Activated T-helper 17 cell treated with anti-CD3 and anti-CD28 coated beads, Interleukin-2, amount 50 U/mL, for 72 hours (primary cell): ENCODE measurements at regions not wholly inside any gene's neighbourhood (a gene's known extent, or its start where the extent isn't known, plus 50 kb on each side); places are given as distances from the start of the nearest gene placed in this dataset.

Source experiments
- ATAC-seq: fragments of 150-1000 bp; cut with Tn5 transposase; replicated peaks from 2 replicates; pipeline ENCODE4 v1.10.0; 2021; ENCODE audit warnings: mild to moderate bottlenecking, moderate library complexity
- H3K27ac Mint-ChIP-seq: one replicate; pipeline ENCODE4 v1.8.0; 2022; ENCODE audit warnings: mixed read lengths
- H3K27me3 Mint-ChIP-seq: one replicate; pipeline ENCODE4 v1.8.0; 2022; ENCODE audit warnings: mixed read lengths
- H3K36me3 Mint-ChIP-seq: one replicate; pipeline ENCODE4 v1.8.0; 2022; ENCODE audit warnings: low read depth, mild to moderate bottlenecking, mixed read lengths
- H3K4me1 Mint-ChIP-seq: one replicate; pipeline ENCODE4 v1.8.0; 2022; ENCODE audit warnings: mixed read lengths
- H3K4me3 Mint-ChIP-seq: one replicate; pipeline ENCODE4 v1.8.0; 2022; ENCODE audit warnings: mild to moderate bottlenecking, mixed read lengths
- H3K9me3 Mint-ChIP-seq: one replicate; pipeline ENCODE4 v1.8.0; 2022; ENCODE audit warnings: mixed read lengths

- ATAC-seq: no peak
- H3K27ac Mint-ChIP-seq: no peak overlapping the region
- no peaks in the 10 kb centered on the region for H3K4me1 Mint-ChIP-seq
- H3K27me3 Mint-ChIP-seq: no peaks in the 10 kb centered on the region
- H3K36me3 Mint-ChIP-seq: no peaks in the 10 kb centered on the region
- H3K9me3 Mint-ChIP-seq: no peaks in the 10 kb centered on the region
- no peak overlapping the region for H3K4me3 Mint-ChIP-seq
Measured at GRCh38 chr12:4223273-4223845, 50.2 kb upstream of the CCND2 start.

DNA sequence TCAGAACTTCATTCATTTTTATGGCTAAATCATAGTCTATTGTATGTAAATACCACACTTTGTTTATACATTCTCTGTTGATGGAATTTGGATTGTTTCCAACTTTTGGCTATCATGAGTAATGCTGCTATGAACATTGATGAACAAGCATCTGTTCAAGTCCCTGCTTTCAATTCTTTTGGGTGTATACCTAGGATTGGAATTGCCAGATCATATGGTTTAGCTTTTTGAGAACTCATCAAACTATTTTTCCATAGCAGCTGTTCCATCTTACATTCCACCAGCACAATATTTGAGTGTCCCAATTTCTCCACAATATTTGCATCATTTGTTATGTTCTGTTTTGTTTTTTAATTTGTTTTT is 52.3 kb upstream of the CCND2 start:
- Mint-ChIP-seq H3K9me3 (no peaks in the 10 kb centered on the region), H3K27ac (no peak overlapping the region), H3K4me3 (no peak overlapping the region), H3K36me3 (no peaks in the 10 kb centered on the region), H3K27me3 (no peaks in the 10 kb centered on the region), H3K4me1 (peaks cover 2% of the 10 kb centered on the region)
- no peak for ATAC-seq

DNA sequence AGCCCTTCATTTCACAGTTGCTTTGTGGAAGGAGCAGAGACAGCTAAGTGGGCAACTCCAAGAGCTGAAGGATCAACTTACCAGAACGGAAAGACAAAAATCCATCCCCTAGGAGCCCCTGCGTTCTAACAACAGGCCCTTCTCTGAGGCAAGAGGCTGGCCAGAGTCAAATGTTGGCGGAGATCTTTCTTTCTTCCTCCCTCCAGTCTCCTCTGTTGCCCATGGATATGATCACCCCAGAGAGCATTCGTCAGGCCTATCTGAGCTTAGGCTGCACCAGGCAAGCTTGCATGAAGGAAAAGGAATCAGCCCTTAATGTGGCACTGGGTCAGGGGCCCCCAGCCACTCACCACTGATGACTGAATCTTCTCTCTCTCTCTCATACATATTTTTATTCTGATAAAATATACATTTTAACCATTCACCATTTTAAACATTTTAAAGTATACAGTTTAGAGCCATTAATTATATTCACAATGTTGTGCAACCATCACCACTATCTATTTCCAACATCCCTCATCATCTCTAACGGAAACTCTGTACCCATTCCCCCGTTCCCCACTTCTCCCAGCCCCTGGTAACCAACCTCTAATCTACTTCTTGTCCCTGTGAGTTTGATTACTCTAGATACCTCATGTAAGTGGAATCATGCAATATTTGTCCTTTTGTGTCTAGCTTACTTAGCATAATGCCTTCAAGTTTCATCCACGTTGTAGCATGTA is 52.9 kb upstream of the CCND2 start:
- ATAC-seq: no peak
- Mint-ChIP-seq H3K27ac (no peak overlapping the region), H3K9me3 (no peaks in the 10 kb centered on the region), H3K27me3 (no peaks in the 10 kb centered on the region), H3K4me3 (no peak overlapping the region), H3K4me1 (peaks cover 7% of the 10 kb centered on the region), H3K36me3 (no peaks in the 10 kb centered on the region)

- no peak for ATAC-seq
- H3K27me3 Mint-ChIP-seq: no peaks in the 10 kb centered on the region
- H3K9me3 Mint-ChIP-seq: no peaks in the 10 kb centered on the region
- no peaks in the 10 kb centered on the region for H3K36me3 Mint-ChIP-seq
- H3K27ac Mint-ChIP-seq: no peak overlapping the region
- no peak overlapping the region for H3K4me3 Mint-ChIP-seq
- peaks cover 16% of the 10 kb centered on the region for H3K4me1 Mint-ChIP-seq
Measured at GRCh38 chr12:4217091-4217490, 56.5 kb upstream of the CCND2 start.

- peak; percentile 73 for ATAC-seq
Measured at GRCh38 chr12:4216187-4216927, 57.2 kb upstream of the CCND2 start.

GRCh38 chr12:4215229-4216186 is 58.1 kb upstream of the CCND2 start:
- no peaks in the 10 kb centered on the region for H3K36me3 Mint-ChIP-seq
- no peaks in the 10 kb centered on the region for H3K9me3 Mint-ChIP-seq
- peak; percentile 94 for ATAC-seq
- peaks cover 16% of the 10 kb centered on the region for H3K4me1 Mint-ChIP-seq
- no peaks in the 10 kb centered on the region for H3K27me3 Mint-ChIP-seq
- H3K27ac Mint-ChIP-seq: peak overlapping the region; percentile 81
- H3K4me3 Mint-ChIP-seq: peak overlapping the region; percentile 76

More at GRCh38 chr12:4216187-4216927, 57.2 kb upstream of the CCND2 start:
- peak overlapping the region; percentile 76 for H3K4me3 Mint-ChIP-seq
- no peaks in the 10 kb centered on the region for H3K36me3 Mint-ChIP-seq
- peak overlapping the region; percentile 81 for H3K27ac Mint-ChIP-seq
- H3K9me3 Mint-ChIP-seq: no peaks in the 10 kb centered on the region
- H3K27me3 Mint-ChIP-seq: no peaks in the 10 kb centered on the region
- H3K4me1 Mint-ChIP-seq: peaks cover 16% of the 10 kb centered on the region

DNA sequence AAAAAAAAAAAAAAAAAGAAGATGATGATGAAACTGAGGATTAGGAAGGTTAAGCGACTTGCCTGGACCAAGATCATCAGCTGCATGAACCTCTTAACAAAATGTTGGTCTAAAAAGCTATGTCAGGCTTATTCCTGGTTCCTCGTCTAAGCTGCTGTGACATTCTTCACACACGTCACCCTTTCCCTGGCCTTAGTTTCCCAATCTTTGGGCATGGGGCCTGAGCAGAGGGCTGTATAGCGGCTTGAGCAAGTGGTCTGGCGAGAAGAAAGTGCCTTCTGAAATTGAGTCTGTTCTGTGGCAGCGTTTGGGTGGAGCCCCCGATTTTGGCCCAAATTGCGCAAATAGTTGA is 58.7 kb upstream of the CCND2 start:
- no peak for ATAC-seq
- peaks cover 3% of the 10 kb centered on the region for H3K27me3 Mint-ChIP-seq
- H3K4me1 Mint-ChIP-seq: peaks cover 16% of the 10 kb centered on the region
- peak overlapping the region; percentile 81 for H3K27ac Mint-ChIP-seq
- H3K9me3 Mint-ChIP-seq: no peaks in the 10 kb centered on the region
- no peaks in the 10 kb centered on the region for H3K36me3 Mint-ChIP-seq
- H3K4me3 Mint-ChIP-seq: peak overlapping the region; percentile 76

- H3K4me1 Mint-ChIP-seq: peaks cover 16% of the 10 kb centered on the region
- H3K27ac Mint-ChIP-seq: no peak overlapping the region
- no peak overlapping the region for H3K4me3 Mint-ChIP-seq
- H3K36me3 Mint-ChIP-seq: no peaks in the 10 kb centered on the region
- ATAC-seq: no peak
- H3K27me3 Mint-ChIP-seq: peaks cover 3% of the 10 kb centered on the region
- H3K9me3 Mint-ChIP-seq: no peaks in the 10 kb centered on the region
Measured at GRCh38 chr12:4213471-4213870, 60.1 kb upstream of the CCND2 start.

DNA sequence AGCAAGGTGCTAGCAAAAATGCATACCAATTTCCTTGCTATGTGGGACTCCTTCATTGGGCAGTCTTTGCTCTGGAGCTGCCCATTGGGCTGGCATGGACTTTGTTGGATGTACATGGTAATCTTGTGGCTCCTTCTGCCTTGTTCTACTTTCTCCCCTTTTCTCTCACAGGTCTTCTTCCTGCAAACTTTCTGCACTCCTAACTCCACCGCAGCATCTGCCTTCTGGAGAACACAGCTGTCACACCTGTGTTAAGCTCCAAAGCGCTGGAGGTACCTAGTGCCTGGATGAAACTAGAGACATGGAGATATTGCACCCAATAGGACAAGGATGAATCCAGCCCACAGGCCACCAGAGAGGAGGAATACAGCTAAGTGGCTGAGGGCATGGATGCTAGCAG is 60.7 kb upstream of the CCND2 start:
- no peak overlapping the region for H3K4me3 Mint-ChIP-seq
- H3K27me3 Mint-ChIP-seq: peaks cover 3% of the 10 kb centered on the region

DNA sequence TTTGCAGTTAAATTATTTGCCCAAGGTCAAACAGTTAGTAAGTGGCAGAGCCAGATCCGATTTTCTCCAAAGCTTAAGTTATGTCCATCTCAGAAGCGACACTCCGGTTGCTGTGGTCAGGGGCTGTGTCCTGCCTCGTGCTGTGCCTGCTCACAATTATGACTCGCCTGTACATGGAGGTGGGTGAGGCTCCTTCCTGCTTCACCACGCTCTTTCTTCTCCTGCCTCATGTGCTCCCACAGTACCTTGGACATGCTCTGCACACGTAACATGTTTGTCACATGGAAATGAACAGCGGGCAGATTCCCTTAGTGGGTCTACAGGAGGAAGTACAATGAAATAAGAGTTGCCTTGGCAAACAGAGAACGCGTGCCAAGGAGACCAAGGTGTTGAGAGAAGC is 62.2 kb upstream of the CCND2 start:
- peaks cover 16% of the 10 kb centered on the region for H3K4me1 Mint-ChIP-seq
- peaks cover 3% of the 10 kb centered on the region for H3K27me3 Mint-ChIP-seq
- ATAC-seq: no peak
- H3K9me3 Mint-ChIP-seq: no peaks in the 10 kb centered on the region
- no peaks in the 10 kb centered on the region for H3K36me3 Mint-ChIP-seq
- H3K27ac Mint-ChIP-seq: no peak overlapping the region
- no peak overlapping the region for H3K4me3 Mint-ChIP-seq

More for the DNA sequence above, 60.7 kb upstream of the CCND2 start:
- Mint-ChIP-seq H3K36me3 (no peaks in the 10 kb centered on the region), H3K4me1 (peaks cover 16% of the 10 kb centered on the region), H3K27ac (no peak overlapping the region), H3K9me3 (no peaks in the 10 kb centered on the region)
- no peak for ATAC-seq

DNA sequence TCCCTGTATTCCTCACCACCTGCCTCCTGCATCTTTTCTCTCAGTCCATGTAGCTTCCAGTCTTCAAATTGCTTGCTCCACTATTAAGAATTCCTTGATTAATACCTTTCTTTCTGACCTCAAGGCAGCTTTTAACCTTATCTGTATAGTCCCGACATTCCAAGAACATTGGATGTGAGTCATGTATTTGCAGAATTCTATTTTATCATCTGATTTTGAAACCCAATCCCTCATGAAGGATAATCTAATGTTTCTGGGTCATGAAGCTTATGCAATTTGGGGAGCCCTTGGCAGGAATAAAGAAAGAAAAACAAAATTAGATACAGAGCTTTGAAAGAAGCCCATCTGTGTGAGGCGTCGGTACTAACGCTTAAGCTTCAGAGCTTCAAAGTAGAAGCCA is 63.4 kb upstream of the CCND2 start:
- Mint-ChIP-seq H3K4me3 (no peak overlapping the region), H3K27me3 (peaks cover 3% of the 10 kb centered on the region), H3K27ac (no peak overlapping the region), H3K4me1 (peaks cover 4% of the 10 kb centered on the region), H3K9me3 (no peaks in the 10 kb centered on the region), H3K36me3 (no peaks in the 10 kb centered on the region)
- ATAC-seq: no peak

DNA sequence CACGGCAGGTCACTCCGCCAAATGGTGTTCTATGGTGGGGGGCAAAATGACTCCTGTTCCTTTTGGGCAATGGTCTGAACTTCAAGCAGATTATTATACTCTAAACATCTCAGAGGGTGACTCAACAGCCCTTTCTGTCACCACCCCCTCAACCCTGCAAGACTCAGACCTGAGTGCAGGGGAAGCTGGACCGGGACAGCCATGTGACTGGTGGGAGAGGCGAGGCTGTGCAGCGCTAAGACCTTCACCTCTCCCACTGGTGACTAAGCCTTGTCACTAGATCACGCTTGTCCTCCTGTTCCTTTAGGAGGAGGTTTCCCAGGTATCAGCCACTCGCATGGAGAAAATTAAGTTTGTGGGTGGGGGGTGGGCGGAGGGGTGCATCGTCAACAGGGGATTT is 67.1 kb upstream of the CCND2 start:
- ATAC-seq: no peak
- Mint-ChIP-seq H3K4me1 (no peaks in the 10 kb centered on the region), H3K4me3 (no peak overlapping the region), H3K36me3 (no peaks in the 10 kb centered on the region), H3K27me3 (peaks cover 8% of the 10 kb centered on the region), H3K27ac (no peak overlapping the region), H3K9me3 (no peaks in the 10 kb centered on the region)

- H3K27me3 Mint-ChIP-seq: peaks cover 5% of the 10 kb centered on the region
- H3K27ac Mint-ChIP-seq: no peak overlapping the region
- no peaks in the 10 kb centered on the region for H3K36me3 Mint-ChIP-seq
- H3K4me1 Mint-ChIP-seq: no peaks in the 10 kb centered on the region
- no peak overlapping the region for H3K4me3 Mint-ChIP-seq
- no peak for ATAC-seq
- H3K9me3 Mint-ChIP-seq: no peaks in the 10 kb centered on the region
Measured at GRCh38 chr12:4203772-4204376, 69.7 kb upstream of the CCND2 start.

GRCh38 chr12:4202918-4203317 is 70.6 kb upstream of the CCND2 start:
- H3K27ac Mint-ChIP-seq: no peak overlapping the region
- H3K27me3 Mint-ChIP-seq: peaks cover 5% of the 10 kb centered on the region
- no peak for ATAC-seq
- no peaks in the 10 kb centered on the region for H3K4me1 Mint-ChIP-seq
- no peak overlapping the region for H3K4me3 Mint-ChIP-seq
- no peaks in the 10 kb centered on the region for H3K36me3 Mint-ChIP-seq
- no peaks in the 10 kb centered on the region for H3K9me3 Mint-ChIP-seq
